SW 1271 (cell line): ENCODE measurements at regions not wholly inside any gene's neighbourhood (a gene's known extent, or its start where the extent isn't known, plus 50 kb on each side); places are given as distances from the start of the nearest gene placed in this dataset.

ENCODE experiments used
- DNase-seq, 2 experiments: peaks; one replicate each; lab custom pipeline; 2025; lab: John Stamatoyannopoulos, UW

GRCh38 chr5:113800686-113801085, 287.2 kb downstream of the YTHDC2 start:
- no peak for DNase-seq

- no peak for DNase-seq
Measured at GRCh38 chr5:113804264-113804663, 290.8 kb downstream of the YTHDC2 start.

GRCh38 chr5:113804943-113805342, 291.4 kb downstream of the YTHDC2 start:
- no peak for DNase-seq

- DNase-seq: peak in 1 of 2 experiments; percentile 33
Measured at GRCh38 chr5:113806250-113806649, 292.8 kb downstream of the YTHDC2 start.

- no peak for DNase-seq
Measured at GRCh38 chr5:113806904-113807303, 293.4 kb downstream of the YTHDC2 start.

GRCh38 chr5:113807427-113807991, 294.0 kb downstream of the YTHDC2 start:
- no peak for DNase-seq

GRCh38 chr5:113808956-113809355, 295.5 kb downstream of the YTHDC2 start:
- no peak for DNase-seq

- DNase-seq: no peak
Measured at GRCh38 chr5:113809626-113810025, 296.1 kb downstream of the YTHDC2 start.

GRCh38 chr5:113813466-113813865, 300.0 kb downstream of the YTHDC2 start:
- no peak for DNase-seq

- DNase-seq: no peak
Measured at GRCh38 chr5:113817683-113818082, 304.2 kb downstream of the YTHDC2 start.

GRCh38 chr5:113823696-113824095, 310.2 kb downstream of the YTHDC2 start:
- DNase-seq: no peak

GRCh38 chr5:113824307-113824706, 310.8 kb downstream of the YTHDC2 start:
- DNase-seq: no peak

- no peak for DNase-seq
Measured at GRCh38 chr5:113825176-113825575, 311.7 kb downstream of the YTHDC2 start.

- DNase-seq: no peak
Measured at GRCh38 chr5:113846941-113847340, 333.4 kb downstream of the YTHDC2 start.

GRCh38 chr5:113864437-113864836, 350.9 kb downstream of the YTHDC2 start:
- no peak for DNase-seq

- no peak for DNase-seq
Measured at GRCh38 chr5:113866763-113867162, 353.3 kb downstream of the YTHDC2 start.

- DNase-seq: no peak
Measured at GRCh38 chr5:113869611-113870010, 356.1 kb downstream of the YTHDC2 start.

- DNase-seq: no peak
Measured at GRCh38 chr5:113871972-113872371, 358.5 kb downstream of the YTHDC2 start.

GRCh38 chr5:113875096-113875495, 361.6 kb downstream of the YTHDC2 start:
- no peak for DNase-seq

GRCh38 chr5:113891491-113891890, 378.0 kb downstream of the YTHDC2 start:
- no peak for DNase-seq

- DNase-seq: no peak
Measured at GRCh38 chr5:113896789-113897188, 383.3 kb downstream of the YTHDC2 start.

GRCh38 chr5:113897748-113898147, 384.3 kb downstream of the YTHDC2 start:
- no peak for DNase-seq

- DNase-seq: no peak
Measured at GRCh38 chr5:113900141-113900540, 386.6 kb downstream of the YTHDC2 start.

- DNase-seq: no peak
Measured at GRCh38 chr5:113900816-113901215, 387.3 kb downstream of the YTHDC2 start.

GRCh38 chr5:113901718-113902117, 388.2 kb downstream of the YTHDC2 start:
- DNase-seq: no peak
